Mesenchymal stem cell (in vitro differentiated cells and primary cell): ENCODE measurements at regions not wholly inside any gene's neighbourhood (a gene's known extent, or its start where the extent isn't known, plus 50 kb on each side); places are given as distances from the start of the nearest gene placed in this dataset.
A peak's percentile ranks its signal among the peaks of the same experiment; 100 is the strongest.

ENCODE experiments used
- DNase-seq: peaks from one replicate; pipeline ENCODE4 v3.0.0-alpha.2; 2013
- H2AFZ ChIP-seq: one replicate; pipeline ENCODE4 v1.6.1; 2013; ENCODE audit warnings: low read depth, mild to moderate bottlenecking, control low read depth, inconsistent platforms, low read length, moderate library complexity
- H2AK5ac ChIP-seq: 2 replicates; pipeline ENCODE4 v1.6.1; 2013; ENCODE audit warnings: low read length, moderate library complexity, mild to moderate bottlenecking, inconsistent platforms; ENCODE audit not compliant: severe bottlenecking
- H2BK120ac ChIP-seq: one replicate; pipeline ENCODE4 v1.6.1; 2013; ENCODE audit warnings: low read depth, mild to moderate bottlenecking, inconsistent platforms, low read length, moderate library complexity
- H2BK12ac ChIP-seq, 2 experiments: one replicate each; pipeline ENCODE4 v1.6.1; 2013; ENCODE audit warnings: inconsistent platforms in 2 of 2, low read length in 2 of 2, mild to moderate bottlenecking in 2 of 2, moderate library complexity in 2 of 2, control low read depth in 1 of 2
- H2BK15ac ChIP-seq: one replicate; pipeline ENCODE4 v1.6.1; 2013; ENCODE audit warnings: mild to moderate bottlenecking, low read depth, inconsistent platforms; ENCODE audit not compliant: poor library complexity, severe bottlenecking
- H2BK5ac ChIP-seq: 2 replicates; pipeline ENCODE4 v1.6.1; 2013; ENCODE audit warnings: low read depth, mild to moderate bottlenecking, low read length, control low read depth, inconsistent platforms; ENCODE audit not compliant: poor library complexity, severe bottlenecking
- H3K14ac ChIP-seq, 2 experiments: one replicate each; pipeline ENCODE4 v1.6.1; 2013; ENCODE audit warnings: inconsistent platforms in 2 of 2, low read length in 2 of 2, control low read depth in 1 of 2, mild to moderate bottlenecking in 1 of 2, moderate library complexity in 1 of 2
- H3K18ac ChIP-seq, 2 experiments: one replicate each; pipeline ENCODE4 v1.6.1; 2013; ENCODE audit warnings: inconsistent platforms in 2 of 2, low read length in 2 of 2, control low read depth in 1 of 2, low read depth in 1 of 2, mild to moderate bottlenecking in 1 of 2
- H3K23ac ChIP-seq, 2 experiments: one replicate each; pipeline ENCODE4 v1.6.1; 2013; ENCODE audit warnings: inconsistent platforms in 2 of 2, low read length in 2 of 2, mild to moderate bottlenecking in 2 of 2, moderate library complexity in 2 of 2, control low read depth in 1 of 2
- H3K27ac ChIP-seq: 2 replicates; pipeline ENCODE4 v1.5.1; 2013; ENCODE audit warnings: mild to moderate bottlenecking, moderate library complexity, low read length, control low read depth, inconsistent platforms; ENCODE audit not compliant: poor library complexity, severe bottlenecking
- H3K27me3 ChIP-seq, 2 experiments: 2 replicates each; pipeline versions ENCODE4 v1.6.1 to v1.7.0; 2013; ENCODE audit warnings: low read length in 2 of 2, mild to moderate bottlenecking in 2 of 2, moderate library complexity in 2 of 2, control low read depth in 1 of 2, inconsistent platforms in 1 of 2; ENCODE audit not compliant: control insufficient read depth in 1 of 2, insufficient read depth in 1 of 2
- H3K36me3 ChIP-seq, 2 experiments: 2 replicates each; pipeline versions ENCODE4 v1.6.1 to v1.7.0; 2013; ENCODE audit warnings: low read length in 2 of 2, control low read depth in 1 of 2, inconsistent platforms in 1 of 2, low read depth in 1 of 2, mild to moderate bottlenecking in 1 of 2; ENCODE audit not compliant: insufficient read depth in 2 of 2, control insufficient read depth in 1 of 2
- H3K4ac ChIP-seq, 2 experiments: one replicate each; pipeline ENCODE4 v1.6.1; 2013; ENCODE audit warnings: inconsistent platforms in 2 of 2, low read length in 2 of 2, mild to moderate bottlenecking in 2 of 2, moderate library complexity in 2 of 2, control low read depth in 1 of 2, low read depth in 1 of 2
- H3K4me1 ChIP-seq: 2 replicates; pipeline ENCODE4 v1.6.1; 2013; ENCODE audit warnings: low read depth, low read length, control low read depth; ENCODE audit not compliant: control insufficient read depth, insufficient read depth
- H3K4me2 ChIP-seq: 2 replicates; pipeline ENCODE4 v1.6.1; 2013; ENCODE audit warnings: low read length, mild to moderate bottlenecking, inconsistent platforms; ENCODE audit not compliant: poor library complexity, severe bottlenecking
- H3K4me3 ChIP-seq, 2 experiments: 2 replicates each; pipeline versions ENCODE4 v1.5.1 to v1.7.0; 2013; ENCODE audit warnings: low read length in 2 of 2, mild to moderate bottlenecking in 2 of 2, control low read depth in 1 of 2, low read depth in 1 of 2; ENCODE audit not compliant: insufficient read depth in 1 of 2
- H3K79me1 ChIP-seq: replicated peaks from 2 replicates; pipeline ENCODE4 v1.6.1; 2013; ENCODE audit warnings: mild to moderate bottlenecking, control low read depth, low read length, inconsistent platforms; ENCODE audit not compliant: poor library complexity, severe bottlenecking
- H3K9ac ChIP-seq: 2 replicates; pipeline ENCODE4 v1.7.0; 2013; ENCODE audit warnings: mild to moderate bottlenecking, low read length, moderate library complexity
- H3K9me3 ChIP-seq: 2 replicates; pipeline ENCODE4 v1.7.0; 2013; ENCODE audit warnings: mild to moderate bottlenecking, low read length; ENCODE audit not compliant: control insufficient read depth
- H4K8ac ChIP-seq: one replicate; pipeline ENCODE4 v1.6.1; 2013; ENCODE audit warnings: inconsistent platforms, mild to moderate bottlenecking, low read length, moderate library complexity
- H4K91ac ChIP-seq: one replicate; pipeline ENCODE4 v1.6.1; 2013; ENCODE audit warnings: mild to moderate bottlenecking, low read length, inconsistent platforms
- whole genome bisulfite sequencing: methylation state at CpG from one replicate; pipeline ENCODE4 v1.1.7; 2013; ENCODE audit warnings: mixed read lengths; 5-methylcytosine and 5-hydroxymethylcytosine counted together

GRCh38 chr20:21836346-21836745, 130.9 kb downstream of the PAX1 start:
- DNase-seq = no peak
- no peak overlapping the region for H3K14ac ChIP-seq
- H3K27ac ChIP-seq = no peak overlapping the region
- H2BK5ac ChIP-seq = no peak overlapping the region
- H2BK15ac ChIP-seq = no peak overlapping the region
- H3K79me1 ChIP-seq = no peaks in the 10 kb centered on the region
- H3K4me1 ChIP-seq = no peaks in the 10 kb centered on the region
- no CpG with 5 or more reads among the region's 1 CpG for WGBS
- no peak overlapping the region for H4K91ac ChIP-seq
- no peak overlapping the region for H3K4me3 ChIP-seq
- H2AFZ ChIP-seq = no peak overlapping the region
- H3K9ac ChIP-seq = no peak overlapping the region
- H4K8ac ChIP-seq = no peak overlapping the region
- H3K23ac ChIP-seq = no peak overlapping the region
- H2AK5ac ChIP-seq = no peak overlapping the region
- H3K4ac ChIP-seq = no peak overlapping the region
- H3K4me2 ChIP-seq = no peak overlapping the region
- no peaks in the 10 kb centered on the region for H3K9me3 ChIP-seq
- no peak overlapping the region for H3K18ac ChIP-seq
- no peak overlapping the region for H2BK12ac ChIP-seq
- H3K36me3 ChIP-seq = no peaks in the 10 kb centered on the region
- H3K27me3 ChIP-seq = no peaks in the 10 kb centered on the region
- H2BK120ac ChIP-seq = no peak overlapping the region

- Histone ChIP-seq H3K4me2 (no peak overlapping the region), H3K14ac (no peak overlapping the region), H2BK120ac (no peak overlapping the region), H3K23ac (no peak overlapping the region), H4K91ac (no peak overlapping the region), H2BK5ac (no peak overlapping the region), H3K36me3 (no peaks in the 10 kb centered on the region), H3K4me3 (no peak overlapping the region), H2BK15ac (no peak overlapping the region), H2BK12ac (no peak overlapping the region), H2AFZ (no peak overlapping the region), H3K27ac (no peak overlapping the region), H3K27me3 (no peaks in the 10 kb centered on the region), H3K9ac (no peak overlapping the region), H3K9me3 (no peaks in the 10 kb centered on the region), H3K4ac (no peak overlapping the region), H3K4me1 (no peaks in the 10 kb centered on the region), H4K8ac (no peak overlapping the region), H2AK5ac (no peak overlapping the region), H3K79me1 (no peaks in the 10 kb centered on the region), H3K18ac (no peak overlapping the region)
- WGBS = no CpG with 5 or more reads among the region's 1 CpG
- no peak for DNase-seq
These were observed 129.6 kb downstream of the PAX1 start for GRCh38 chr20:21835042-21835441.

- WGBS = 60% methylated on average over 8 of the region's 8 CpGs
- Histone ChIP-seq H2AK5ac (no peak overlapping the region), H3K23ac (no peak overlapping the region), H3K4ac (no peak overlapping the region), H3K4me2 (no peak overlapping the region), H3K4me1 (no peaks in the 10 kb centered on the region), H2AFZ (no peak overlapping the region), H2BK12ac (no peak overlapping the region), H3K18ac (no peak overlapping the region), H3K9ac (peak overlapping the region; percentile 35), H2BK5ac (no peak overlapping the region), H4K8ac (no peak overlapping the region), H3K36me3 (no peaks in the 10 kb centered on the region), H4K91ac (no peak overlapping the region), H3K27ac (no peak overlapping the region), H3K79me1 (no peaks in the 10 kb centered on the region), H3K4me3 (peak overlapping the region in 1 of 2 experiments; percentile 0), H2BK15ac (no peak overlapping the region), H3K27me3 (no peaks in the 10 kb centered on the region), H3K9me3 (no peaks in the 10 kb centered on the region), H2BK120ac (no peak overlapping the region), H3K14ac (no peak overlapping the region)
- DNase-seq = no peak
These were observed 127.2 kb downstream of the PAX1 start for GRCh38 chr20:21832442-21833385.

- H2AFZ ChIP-seq = no peak overlapping the region
- H4K91ac ChIP-seq = no peak overlapping the region
- no peak overlapping the region for H2BK15ac ChIP-seq
- H3K14ac ChIP-seq = no peak overlapping the region
- H2BK5ac ChIP-seq = no peak overlapping the region
- no peaks in the 10 kb centered on the region for H3K9me3 ChIP-seq
- H3K4ac ChIP-seq = no peak overlapping the region
- no peak overlapping the region for H3K9ac ChIP-seq
- H3K27ac ChIP-seq = no peak overlapping the region
- H3K27me3 ChIP-seq = no peaks in the 10 kb centered on the region
- H2BK120ac ChIP-seq = no peak overlapping the region
- DNase-seq = no peak
- no peak overlapping the region for H4K8ac ChIP-seq
- H3K4me1 ChIP-seq = no peaks in the 10 kb centered on the region
- no peaks in the 10 kb centered on the region for H3K36me3 ChIP-seq
- no peak overlapping the region for H3K4me2 ChIP-seq
- H2AK5ac ChIP-seq = no peak overlapping the region
- WGBS = 52% methylated on average over 9 of the region's 9 CpGs
- no peaks in the 10 kb centered on the region for H3K79me1 ChIP-seq
- no peak overlapping the region for H3K4me3 ChIP-seq
- no peak overlapping the region for H3K23ac ChIP-seq
- H2BK12ac ChIP-seq = no peak overlapping the region
- H3K18ac ChIP-seq = no peak overlapping the region
These were observed 121.5 kb downstream of the PAX1 start for GRCh38 chr20:21826976-21827375.
